Hypothalamus (tissue), 51 donors: ENCODE measurements at regions not wholly inside any gene's neighbourhood (a gene's known extent, or its start where the extent isn't known, plus 50 kb on each side); places are given as distances from the start of the nearest gene placed in this dataset.

Source experiments
- DNase-seq, 51 donors: peaks; one replicate each; lab custom pipeline; 2025; lab: John Stamatoyannopoulos, UW

DNA sequence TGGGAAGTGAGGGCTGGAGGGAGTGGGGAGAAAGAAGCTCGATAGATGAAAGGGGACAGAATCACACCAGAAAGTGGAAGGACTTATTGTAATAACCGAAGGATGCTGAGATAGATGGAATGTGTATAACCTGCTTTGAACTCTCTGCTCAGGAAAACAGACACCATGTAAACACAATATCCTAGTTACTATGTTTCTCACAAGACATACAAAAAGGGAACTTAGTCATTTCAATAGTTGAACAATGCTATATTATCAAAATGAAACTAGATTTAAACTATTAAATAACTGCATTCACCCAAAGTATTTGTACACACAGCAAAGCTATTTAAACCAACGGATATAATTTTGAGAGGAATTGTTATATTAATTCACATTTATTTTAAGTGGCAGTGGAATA lies 108.3 kb upstream of the GADL1 start:
- DNase-seq = no peak

DNA sequence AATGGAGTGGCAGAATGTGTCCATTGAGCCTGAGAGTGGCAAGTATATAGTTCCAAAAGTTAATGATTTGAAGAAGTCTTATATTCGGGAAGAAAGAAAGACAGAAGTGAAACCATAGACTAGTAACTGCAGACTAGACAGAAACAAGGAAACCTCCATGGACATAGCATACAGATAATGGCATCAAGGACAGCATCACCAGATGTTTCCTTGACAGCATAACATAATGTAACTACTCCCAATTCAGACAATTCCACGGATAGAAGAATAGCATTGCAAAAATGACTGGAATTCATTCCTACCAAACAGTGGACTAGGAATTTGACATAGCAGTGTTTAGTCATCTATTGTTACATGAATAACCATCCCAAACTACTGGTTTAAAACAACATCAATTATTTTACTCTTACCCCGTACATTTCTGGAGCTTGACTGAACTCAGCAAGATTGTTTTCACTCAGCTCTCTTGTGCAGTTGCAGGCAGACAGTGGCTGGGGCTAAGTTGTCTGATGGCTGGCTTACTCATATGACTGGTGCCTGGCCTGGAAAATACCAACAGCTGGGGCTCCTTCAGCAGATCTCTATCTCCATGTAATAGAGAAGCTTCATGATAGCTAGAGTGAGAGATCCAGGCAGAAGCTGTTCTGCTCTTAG lies 109.7 kb upstream of the GADL1 start:
- no peak for DNase-seq

DNA sequence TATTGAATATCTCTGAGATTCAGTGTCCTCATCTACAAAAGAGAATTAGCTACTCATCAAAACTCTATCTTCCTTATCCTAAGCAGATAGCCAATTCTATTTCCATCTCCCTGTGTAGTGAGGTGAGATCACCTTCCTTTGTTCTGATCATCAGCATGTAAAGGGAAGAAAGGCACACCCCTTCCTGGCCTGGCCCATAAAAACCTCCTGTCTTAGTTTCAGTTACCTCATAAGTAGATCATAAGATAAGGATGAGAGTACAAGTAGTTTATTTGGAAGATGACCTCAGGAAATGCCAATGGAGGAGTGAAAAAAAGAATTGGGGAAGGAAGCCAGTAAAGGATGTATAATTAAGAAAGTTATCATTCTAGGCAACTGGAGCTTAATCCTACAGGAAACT lies 114.5 kb upstream of the GADL1 start:
- no peak for DNase-seq

- no peak for DNase-seq
These were observed 115.4 kb upstream of the GADL1 start for GRCh38 chr3:31009881-31010280.

- DNase-seq = no peak
These were observed 116.0 kb upstream of the GADL1 start for GRCh38 chr3:31010491-31010890.

- DNase-seq = no peak
These were observed 116.9 kb upstream of the GADL1 start for GRCh38 chr3:31011380-31011779.

DNA sequence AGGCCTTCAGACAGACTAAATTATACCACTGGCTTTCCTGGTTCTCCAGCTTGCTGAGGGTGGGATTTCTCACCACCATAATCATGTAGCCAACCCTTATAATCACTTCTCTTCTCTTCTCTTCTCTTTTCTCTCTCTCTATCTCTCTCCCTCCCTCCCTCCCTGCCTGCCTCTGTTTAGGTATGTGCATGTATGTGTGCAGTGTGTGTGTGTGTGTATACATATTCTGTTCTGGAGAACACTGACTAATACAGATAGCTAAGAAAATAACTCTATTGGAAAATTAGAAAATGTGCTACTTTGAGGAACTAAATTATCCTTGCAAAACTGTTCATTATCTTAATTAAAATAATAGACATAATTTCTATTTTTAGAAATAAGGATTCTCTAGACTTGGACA lies 118.6 kb upstream of the GADL1 start:
- DNase-seq = no peak

DNA sequence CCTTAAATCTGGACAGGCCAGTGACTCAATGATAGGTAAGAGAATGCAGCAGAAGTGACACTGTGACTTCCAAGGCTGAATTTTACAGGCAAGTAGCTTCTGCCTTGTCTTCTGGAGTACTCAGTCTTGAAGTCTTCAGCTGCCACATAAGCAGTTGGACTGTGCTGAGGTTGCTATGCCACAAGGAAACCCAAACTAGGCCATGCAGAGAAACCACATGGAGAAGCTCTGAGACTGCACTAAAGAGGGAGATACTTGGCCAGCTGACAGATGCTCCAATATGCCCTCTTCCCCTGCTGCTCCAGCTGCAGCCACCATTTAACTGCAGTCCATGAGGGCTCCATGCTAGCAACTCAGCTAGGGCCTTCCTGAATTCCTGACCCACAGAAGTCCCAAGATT lies 119.4 kb upstream of the GADL1 start:
- no peak for DNase-seq

GRCh38 chr3:31014317-31015040 lies 120.0 kb upstream of the GADL1 start:
- DNase-seq = no peak

DNA sequence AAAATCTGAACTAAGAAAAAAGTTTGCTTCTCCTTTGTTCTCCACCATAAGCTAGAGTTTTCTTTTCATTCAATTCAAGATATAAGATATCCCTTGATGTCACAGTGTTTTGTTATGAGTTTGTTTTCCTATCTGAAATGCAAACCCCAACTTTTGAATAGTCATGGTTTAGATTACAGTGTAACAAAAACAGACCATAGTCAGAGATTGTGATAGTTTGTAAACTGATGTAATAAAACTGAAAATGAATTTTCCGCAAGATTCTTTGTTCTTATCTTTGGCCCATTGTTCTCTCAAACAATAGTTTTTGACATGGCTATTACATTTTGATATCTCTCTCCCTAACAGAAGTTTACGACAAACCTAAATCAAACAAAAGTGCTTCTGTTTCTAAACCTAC lies 121.7 kb upstream of the GADL1 start:
- no peak for DNase-seq

DNA sequence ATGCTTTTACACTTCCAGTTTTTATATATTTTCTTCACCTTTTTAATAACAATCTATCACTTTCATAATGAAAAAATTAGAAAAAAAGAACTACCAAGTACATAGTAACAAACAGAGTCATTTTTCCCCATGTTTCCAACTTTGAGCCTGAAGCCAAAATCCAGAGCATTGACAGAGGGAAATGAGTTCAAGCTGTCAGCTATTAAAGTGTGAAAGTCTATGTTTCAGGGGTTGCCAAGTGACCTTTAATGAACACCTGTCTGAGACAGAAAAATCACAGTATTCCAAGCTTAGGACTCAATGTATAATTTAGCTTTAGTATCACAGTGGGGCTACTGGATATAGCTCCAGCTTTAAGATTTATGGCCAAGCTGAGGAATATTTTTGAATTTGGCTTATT lies 128.3 kb upstream of the GADL1 start:
- no peak for DNase-seq

DNA sequence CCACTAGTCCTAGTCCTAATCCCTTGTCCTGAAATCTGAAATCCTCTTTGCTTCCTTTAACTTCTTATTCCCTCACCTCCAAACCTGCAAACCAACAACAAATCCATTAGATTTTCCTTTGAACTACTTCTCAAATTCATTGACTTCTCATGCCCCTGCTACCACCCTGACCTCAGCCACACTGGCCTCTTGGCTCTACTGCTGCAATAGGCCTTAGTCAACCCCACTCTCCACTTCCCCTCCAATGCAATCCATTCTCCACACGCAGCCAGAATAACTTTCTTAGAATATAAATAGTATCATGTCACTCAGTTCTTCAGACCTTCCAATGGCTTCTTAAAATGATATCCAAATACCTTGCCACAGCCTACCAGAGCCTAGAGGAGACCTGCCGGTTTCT lies 131.1 kb upstream of the GADL1 start:
- no peak for DNase-seq

DNA sequence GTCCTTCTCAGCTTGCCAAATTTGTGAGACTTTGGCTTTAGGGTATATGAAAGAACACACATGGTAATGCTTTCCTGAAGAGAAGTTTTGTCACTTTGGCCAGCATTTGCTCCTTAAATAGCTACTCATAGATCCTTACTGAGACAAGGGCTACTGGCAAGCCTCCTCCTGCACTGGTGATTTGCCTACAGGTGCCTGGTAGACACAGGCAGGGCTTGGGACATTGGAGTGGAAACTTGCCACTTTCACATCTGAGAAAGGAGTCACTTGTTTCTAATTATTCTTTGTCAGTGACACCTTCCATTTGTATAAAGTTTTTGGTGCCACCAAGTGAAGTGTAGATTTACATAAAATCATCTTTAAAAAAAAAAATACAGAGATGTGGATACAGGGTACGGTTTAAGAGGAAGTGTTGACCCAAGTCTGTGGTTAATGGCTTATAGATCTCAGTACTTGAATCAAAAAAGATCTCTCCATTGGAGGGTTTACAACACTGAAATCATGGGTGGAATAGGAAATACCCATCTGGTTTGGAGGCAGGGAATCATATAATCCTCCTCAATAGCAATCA lies 132.8 kb upstream of the GADL1 start:
- DNase-seq = no peak

DNA sequence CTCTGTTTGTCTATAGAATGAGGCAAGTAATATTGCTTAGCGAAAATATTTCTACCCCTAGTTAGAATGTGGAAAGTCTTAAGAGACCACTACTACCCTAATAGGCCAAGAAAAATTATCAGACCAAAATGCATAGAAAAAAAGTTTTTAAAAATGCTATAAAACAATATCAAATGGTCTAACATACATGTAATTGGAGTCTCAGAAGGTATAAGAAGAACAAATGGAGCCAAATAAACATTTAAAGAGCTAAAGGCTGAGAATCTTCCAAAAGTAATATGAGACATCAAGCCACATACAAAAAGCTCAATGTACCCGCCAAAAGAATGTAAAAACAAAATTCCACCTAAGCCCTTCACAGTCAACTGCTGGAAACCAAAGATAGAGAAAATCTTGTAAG lies 133.5 kb upstream of the GADL1 start:
- DNase-seq = no peak

DNA sequence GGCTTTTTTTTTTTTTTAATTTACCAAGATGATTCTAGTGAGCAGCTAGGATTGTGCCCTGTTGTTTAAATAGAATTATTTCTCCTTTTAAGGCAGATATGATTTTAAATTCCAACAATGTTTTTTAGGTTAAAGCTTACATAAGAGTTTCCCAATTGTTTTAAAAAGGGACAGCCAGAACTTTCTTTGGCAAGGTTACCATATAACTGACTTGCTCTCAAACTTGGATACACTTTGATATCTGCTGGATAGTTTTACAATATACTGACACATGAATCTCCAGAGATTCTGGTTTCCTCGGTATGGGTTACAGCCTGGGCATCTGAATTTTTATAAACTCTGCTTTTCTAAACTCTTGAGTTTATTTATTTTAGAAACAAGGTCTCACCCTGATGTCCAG lies 134.3 kb upstream of the GADL1 start:
- DNase-seq = no peak

DNA sequence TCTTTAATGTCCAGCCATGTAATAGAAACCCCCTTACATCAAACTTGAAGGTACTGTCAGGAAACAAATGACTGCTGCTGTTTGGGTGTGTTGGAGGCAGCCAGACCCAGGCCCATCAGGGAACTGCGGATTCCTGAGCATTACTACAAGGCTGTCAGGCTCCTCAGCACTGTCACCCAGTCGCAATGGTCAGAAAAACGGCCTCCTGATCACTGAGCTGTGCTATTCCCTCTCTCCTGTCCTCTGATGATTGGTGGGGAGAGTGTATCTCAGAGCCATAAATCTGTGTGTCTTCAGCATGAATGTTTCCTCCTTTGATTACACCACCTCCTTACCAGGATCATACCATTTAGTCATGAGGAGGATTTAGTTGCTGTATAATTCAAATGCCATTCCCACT lies 135.2 kb upstream of the GADL1 start:
- no peak for DNase-seq

GRCh38 chr3:31035681-31036080 lies 141.2 kb upstream of the GADL1 start:
- no peak for DNase-seq

GRCh38 chr3:31038086-31038739 lies 143.8 kb upstream of the GADL1 start:
- no peak for DNase-seq

- no peak for DNase-seq
These were observed 144.7 kb upstream of the GADL1 start for GRCh38 chr3:31039145-31039544.

- no peak for DNase-seq
These were observed 146.9 kb upstream of the GADL1 start for GRCh38 chr3:31041161-31041978.
